Mesendoderm (in vitro differentiated cells): ENCODE measurements at regions not wholly inside any gene's neighbourhood (a gene's known extent, or its start where the extent isn't known, plus 50 kb on each side); places are given as distances from the start of the nearest gene placed in this dataset.

Source experiments
- DNase-seq: peaks from one replicate; pipeline ENCODE4 v3.0.0; 2013
- H2AK5ac ChIP-seq: 2 replicates; pipeline ENCODE4 v1.6.1; 2013; ENCODE audit warnings: low read length, inconsistent platforms
- H2BK120ac ChIP-seq: 2 replicates; pipeline ENCODE4 v1.6.1; 2013; ENCODE audit warnings: low read depth, mild to moderate bottlenecking, low read length, moderate library complexity, mixed read lengths
- H2BK15ac ChIP-seq: replicated peaks from 2 replicates; pipeline ENCODE4 v1.6.1; 2013; ENCODE audit warnings: low read depth, mild to moderate bottlenecking, moderate library complexity
- H2BK5ac ChIP-seq: 2 replicates; pipeline ENCODE4 v1.6.1; 2013; ENCODE audit warnings: low read length, inconsistent platforms
- H3K18ac ChIP-seq: 2 replicates; pipeline ENCODE4 v1.6.1; 2013; ENCODE audit warnings: mild to moderate bottlenecking, low read length, mixed read lengths
- H3K23ac ChIP-seq: one replicate; pipeline ENCODE4 v1.6.1; 2013; ENCODE audit warnings: low read length
- H3K27ac ChIP-seq: 2 replicates; pipeline ENCODE4 v1.5.1; 2013; ENCODE audit warnings: low read depth, mild to moderate bottlenecking, inconsistent platforms, low read length, moderate library complexity
- H3K27me3 ChIP-seq: 2 replicates; pipeline ENCODE4 v1.6.1; 2013; ENCODE audit warnings: low read length, control low read depth, mild to moderate bottlenecking, inconsistent platforms; ENCODE audit not compliant: insufficient read depth, poor library complexity
- H3K36me3 ChIP-seq: 2 replicates; pipeline ENCODE4 v1.6.1; 2013; ENCODE audit warnings: low read length, inconsistent platforms; ENCODE audit not compliant: control insufficient read depth, insufficient read depth
- H3K4ac ChIP-seq: one replicate; pipeline ENCODE4 v1.6.1; 2013; ENCODE audit warnings: low read depth, mild to moderate bottlenecking, low read length, moderate library complexity
- H3K4me1 ChIP-seq: 2 replicates; pipeline ENCODE4 v1.6.1; 2013; ENCODE audit warnings: low read depth, low read length, inconsistent platforms; ENCODE audit not compliant: control insufficient read depth
- H3K4me2 ChIP-seq: 2 replicates; pipeline ENCODE4 v1.6.1; 2013; ENCODE audit warnings: low read length
- H3K4me3 ChIP-seq: 2 replicates; pipeline ENCODE4 v1.5.1; 2013; ENCODE audit warnings: mild to moderate bottlenecking, low read length
- H3K56ac ChIP-seq: one replicate; pipeline ENCODE4 v1.6.1; 2013; ENCODE audit warnings: low read length
- H3K79me1 ChIP-seq: 2 replicates; pipeline ENCODE4 v1.6.1; 2013; ENCODE audit warnings: low read length, inconsistent platforms
- H3K79me2 ChIP-seq: 2 replicates; pipeline ENCODE4 v1.6.1; 2013; ENCODE audit warnings: mild to moderate bottlenecking, low read length; ENCODE audit not compliant: control insufficient read depth, insufficient read depth
- H3K9ac ChIP-seq: 2 replicates; pipeline ENCODE4 v1.6.1; 2013; ENCODE audit warnings: low read length, inconsistent platforms
- H4K5ac ChIP-seq: one replicate; pipeline ENCODE4 v1.6.1; 2013; ENCODE audit warnings: low read length
- H4K8ac ChIP-seq: one replicate; pipeline ENCODE4 v1.6.1; 2013; ENCODE audit warnings: low read depth, mild to moderate bottlenecking, control low read depth, low read length, moderate library complexity
- WGBS: extraction: QIAGEN DNeasy Blood & Tissue Kit; methylation state at CpG from one replicate; pipeline ENCODE4 v1.1.7; 2013; ENCODE audit warnings: low lambda C conversion rate, missing lambda C conversion rate; ENCODE audit not compliant: insufficient coverage; ENCODE audit errors: extremely low coverage; 5-methylcytosine and 5-hydroxymethylcytosine counted together

DNA sequence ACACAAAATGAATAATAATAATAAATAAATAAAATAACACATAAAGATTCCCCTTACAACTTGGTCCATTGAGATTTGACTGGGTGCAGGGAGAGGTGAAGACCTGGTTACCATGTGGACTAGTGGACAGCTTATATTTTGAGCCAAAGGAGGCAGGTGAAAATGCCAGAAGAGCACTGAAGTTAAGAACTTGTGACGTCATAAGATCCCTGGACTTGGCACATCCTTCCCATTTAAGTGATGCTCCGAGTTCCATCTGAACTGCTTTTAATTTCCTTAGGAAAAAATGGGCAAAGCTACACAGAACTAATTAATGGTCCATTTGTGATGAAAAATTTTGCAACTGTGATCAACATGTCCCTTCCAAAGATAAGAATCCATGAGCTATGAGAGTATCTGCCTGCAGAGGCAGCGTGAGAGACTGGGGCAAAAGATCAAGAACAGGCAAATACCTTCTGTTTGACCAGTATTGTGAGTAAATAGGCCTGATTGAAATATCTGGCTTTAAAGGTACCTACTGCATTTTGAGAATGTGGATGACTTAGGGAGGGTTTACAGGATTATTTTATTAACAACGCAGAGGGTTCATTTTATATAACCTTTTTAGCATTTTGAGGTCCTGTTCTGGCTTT is 101.2 kb upstream of the POT1 start:
- Histone ChIP-seq H3K4me2 (no peak overlapping the region), H2BK120ac (no peak overlapping the region), H3K79me2 (no peaks in the 10 kb centered on the region), H3K56ac (no peak overlapping the region), H3K27ac (no peak overlapping the region), H4K8ac (no peak overlapping the region), H3K27me3 (no peaks in the 10 kb centered on the region), H3K79me1 (no peaks in the 10 kb centered on the region), H3K4me3 (no peak overlapping the region), H3K4me1 (no peaks in the 10 kb centered on the region), H3K9ac (no peak overlapping the region), H3K23ac (no peak overlapping the region), H4K5ac (no peak overlapping the region), H2AK5ac (no peak overlapping the region), H2BK5ac (no peak overlapping the region), H3K18ac (no peak overlapping the region), H3K36me3 (no peaks in the 10 kb centered on the region), H2BK15ac (no peak overlapping the region), H3K4ac (no peak overlapping the region)
- no peak for DNase-seq
- WGBS = no CpG with 5 or more reads among the region's 4 CpGs

DNA sequence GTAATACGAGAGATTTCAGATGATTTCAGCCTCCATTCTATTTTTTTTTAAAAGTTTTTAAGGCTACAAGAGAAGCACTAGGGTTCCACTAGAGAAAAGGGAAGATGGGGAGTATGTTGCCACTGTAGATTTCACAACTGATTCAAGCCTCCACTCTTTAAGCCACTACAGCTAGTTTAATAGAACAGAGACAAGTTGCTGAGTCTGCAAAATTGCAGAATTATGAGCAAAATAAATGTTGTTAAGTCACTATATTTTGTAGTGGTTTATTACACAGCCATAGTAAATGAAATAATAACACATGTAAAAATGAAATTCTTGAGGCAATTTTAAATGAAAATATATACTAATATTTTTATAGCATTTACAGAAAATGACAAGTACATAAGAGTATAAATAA is 96.0 kb upstream of the POT1 start:
- H2AK5ac ChIP-seq = no peak overlapping the region
- DNase-seq = no peak
- no peak overlapping the region for H3K4me2 ChIP-seq
- H3K27me3 ChIP-seq = no peaks in the 10 kb centered on the region
- H4K5ac ChIP-seq = no peak overlapping the region
- no peak overlapping the region for H3K4me3 ChIP-seq
- H3K4me1 ChIP-seq = no peaks in the 10 kb centered on the region
- no peak overlapping the region for H2BK120ac ChIP-seq
- no peak overlapping the region for H3K18ac ChIP-seq
- H3K79me2 ChIP-seq = no peaks in the 10 kb centered on the region
- no peaks in the 10 kb centered on the region for H3K79me1 ChIP-seq
- no peak overlapping the region for H3K56ac ChIP-seq
- no peak overlapping the region for H4K8ac ChIP-seq
- no peak overlapping the region for H2BK5ac ChIP-seq
- no peak overlapping the region for H2BK15ac ChIP-seq
- no peaks in the 10 kb centered on the region for H3K36me3 ChIP-seq
- WGBS = no CpG with 5 or more reads among the region's 1 CpG
- H3K23ac ChIP-seq = no peak overlapping the region
- H3K9ac ChIP-seq = no peak overlapping the region
- H3K27ac ChIP-seq = no peak overlapping the region
- no peak overlapping the region for H3K4ac ChIP-seq

DNA sequence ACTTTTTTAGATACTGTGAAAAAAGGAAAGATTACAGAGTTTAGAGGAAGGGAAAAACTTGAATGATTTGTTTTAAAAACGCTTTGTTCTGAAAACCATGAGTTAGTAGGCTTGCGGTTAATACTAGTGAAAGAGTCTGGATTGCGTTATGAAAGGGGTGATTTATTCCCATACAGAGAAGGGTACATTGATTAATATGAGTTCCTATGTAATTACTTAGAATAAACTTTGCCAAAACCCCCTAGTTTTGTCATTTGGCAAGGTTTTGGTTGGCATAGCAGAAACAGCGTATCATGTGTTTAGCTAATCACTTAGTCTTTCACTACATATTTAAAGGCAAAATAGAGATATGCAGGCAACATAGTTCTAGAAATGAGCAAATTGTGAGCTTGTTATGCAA is 91.2 kb upstream of the POT1 start:
- no peaks in the 10 kb centered on the region for H3K79me1 ChIP-seq
- H3K18ac ChIP-seq = no peak overlapping the region
- H4K8ac ChIP-seq = no peak overlapping the region
- no peak overlapping the region for H3K23ac ChIP-seq
- WGBS = no CpG with 5 or more reads among the region's 4 CpGs
- no peak overlapping the region for H2AK5ac ChIP-seq
- H2BK120ac ChIP-seq = no peak overlapping the region
- H2BK5ac ChIP-seq = no peak overlapping the region
- H4K5ac ChIP-seq = no peak overlapping the region
- no peak overlapping the region for H3K4ac ChIP-seq
- no peaks in the 10 kb centered on the region for H3K79me2 ChIP-seq
- no peak overlapping the region for H3K27ac ChIP-seq
- no peak overlapping the region for H3K4me2 ChIP-seq
- DNase-seq = no peak
- no peak overlapping the region for H3K4me3 ChIP-seq
- no peaks in the 10 kb centered on the region for H3K4me1 ChIP-seq
- H3K9ac ChIP-seq = no peak overlapping the region
- H2BK15ac ChIP-seq = no peak overlapping the region
- H3K56ac ChIP-seq = no peak overlapping the region
- no peaks in the 10 kb centered on the region for H3K27me3 ChIP-seq
- H3K36me3 ChIP-seq = no peaks in the 10 kb centered on the region

DNA sequence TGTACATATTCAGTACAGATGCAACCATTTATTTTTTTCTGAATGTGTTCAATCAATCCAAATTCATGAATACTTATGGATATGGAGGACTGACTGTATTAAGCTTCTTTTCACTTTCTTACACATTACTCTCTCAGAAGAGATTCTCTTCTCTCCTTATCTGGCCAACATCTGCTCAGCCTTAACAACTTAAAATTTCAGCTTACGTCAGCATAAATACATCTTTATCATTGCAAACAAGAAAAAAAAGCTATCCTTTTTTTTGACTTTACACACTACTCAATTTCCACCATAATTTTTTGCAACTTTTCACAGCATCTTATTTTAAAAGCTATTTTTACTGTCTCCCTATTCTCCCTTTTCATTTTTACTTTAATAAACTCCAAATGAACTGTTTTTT is 80.9 kb upstream of the POT1 start:
- Histone ChIP-seq H2BK15ac (no peak overlapping the region), H2BK120ac (no peak overlapping the region), H3K23ac (no peak overlapping the region), H2AK5ac (no peak overlapping the region), H4K8ac (no peak overlapping the region), H3K79me2 (no peaks in the 10 kb centered on the region), H3K4me3 (no peak overlapping the region), H3K18ac (no peak overlapping the region), H3K79me1 (no peaks in the 10 kb centered on the region), H4K5ac (no peak overlapping the region), H3K4ac (no peak overlapping the region), H3K4me2 (no peak overlapping the region), H3K56ac (no peak overlapping the region), H3K36me3 (no peaks in the 10 kb centered on the region), H3K4me1 (no peaks in the 10 kb centered on the region), H3K27me3 (no peaks in the 10 kb centered on the region), H2BK5ac (no peak overlapping the region), H3K9ac (no peak overlapping the region), H3K27ac (no peak overlapping the region)
- no peak for DNase-seq
- no CpG with 5 or more reads among the region's 1 CpG for WGBS

DNA sequence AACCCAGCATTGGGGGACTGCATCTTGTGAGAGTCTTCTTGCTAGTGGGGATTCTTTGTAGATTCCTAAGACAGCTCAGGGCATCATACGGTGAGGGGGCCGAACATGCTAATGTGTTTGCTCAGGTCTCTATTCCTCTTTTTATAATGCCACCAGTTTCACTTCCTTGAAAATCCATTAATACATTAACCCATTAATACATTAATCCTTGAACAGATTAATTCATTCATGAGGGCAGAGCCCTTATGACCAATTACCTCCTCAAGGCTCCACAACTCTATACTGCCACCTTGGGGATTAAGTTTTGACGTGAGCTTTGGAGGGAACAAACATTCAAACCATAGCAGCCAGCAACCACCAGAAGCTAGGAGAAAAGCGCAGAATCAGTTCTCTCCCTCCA is 67.2 kb upstream of the POT1 start:
- H3K18ac ChIP-seq = no peak overlapping the region
- H2BK15ac ChIP-seq = no peak overlapping the region
- H3K9ac ChIP-seq = no peak overlapping the region
- no peaks in the 10 kb centered on the region for H3K79me1 ChIP-seq
- no peaks in the 10 kb centered on the region for H3K4me1 ChIP-seq
- H3K27me3 ChIP-seq = no peaks in the 10 kb centered on the region
- H3K56ac ChIP-seq = no peak overlapping the region
- H3K79me2 ChIP-seq = no peaks in the 10 kb centered on the region
- H4K5ac ChIP-seq = no peak overlapping the region
- DNase-seq = peak; percentile 67
- H4K8ac ChIP-seq = no peak overlapping the region
- H3K27ac ChIP-seq = no peak overlapping the region
- no peak overlapping the region for H2BK5ac ChIP-seq
- no CpG with 5 or more reads among the region's 4 CpGs for WGBS
- H3K4ac ChIP-seq = no peak overlapping the region
- H3K36me3 ChIP-seq = no peaks in the 10 kb centered on the region
- H3K4me2 ChIP-seq = no peak overlapping the region
- H2AK5ac ChIP-seq = no peak overlapping the region
- H3K4me3 ChIP-seq = no peak overlapping the region
- no peak overlapping the region for H2BK120ac ChIP-seq
- no peak overlapping the region for H3K23ac ChIP-seq

DNA sequence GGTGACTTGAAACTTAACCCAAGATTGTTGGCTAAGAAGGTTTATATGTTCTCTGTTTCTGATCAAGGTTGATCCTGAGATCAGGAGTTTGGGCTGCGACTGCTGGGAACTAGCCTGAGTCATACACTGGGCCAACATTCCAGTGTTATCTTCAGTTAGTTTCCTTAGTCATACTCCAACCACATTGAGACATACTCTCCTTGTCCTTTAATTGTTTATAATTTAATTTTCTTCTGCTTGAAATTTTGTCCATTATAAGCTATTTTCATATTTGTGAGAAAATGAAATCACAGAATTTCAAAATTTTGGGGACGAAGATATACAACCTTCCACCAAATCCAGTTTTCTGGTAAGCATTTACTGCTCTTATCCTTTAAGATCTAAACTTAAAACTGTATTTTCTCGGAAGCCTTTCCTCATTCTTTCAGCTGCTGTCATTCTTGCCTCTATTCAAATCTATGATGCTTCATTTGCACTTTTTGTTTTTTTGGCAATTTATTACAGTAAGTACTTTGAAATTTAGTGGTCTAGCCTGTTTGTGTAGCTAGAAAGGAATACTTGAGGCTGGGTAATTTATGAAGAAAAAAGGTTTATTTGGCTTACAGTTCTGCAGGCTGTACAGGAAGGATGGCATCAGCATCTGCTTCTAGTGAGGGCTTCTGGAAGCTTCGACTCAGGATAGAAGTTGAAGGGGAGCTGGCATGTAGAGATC is 63.4 kb upstream of the POT1 start:
- WGBS = no CpG with 5 or more reads among the region's 4 CpGs
- no peak overlapping the region for H3K56ac ChIP-seq
- H3K4ac ChIP-seq = no peak overlapping the region
- H4K8ac ChIP-seq = no peak overlapping the region
- no peak overlapping the region for H3K27ac ChIP-seq
- H3K79me1 ChIP-seq = no peaks in the 10 kb centered on the region
- H2BK15ac ChIP-seq = no peak overlapping the region
- no peak overlapping the region for H2BK120ac ChIP-seq
- H3K18ac ChIP-seq = no peak overlapping the region
- no peaks in the 10 kb centered on the region for H3K36me3 ChIP-seq
- H3K23ac ChIP-seq = no peak overlapping the region
- no peaks in the 10 kb centered on the region for H3K79me2 ChIP-seq
- peak; percentile 74 for DNase-seq
- H2AK5ac ChIP-seq = no peak overlapping the region
- no peak overlapping the region for H3K4me2 ChIP-seq
- no peak overlapping the region for H3K9ac ChIP-seq
- H3K27me3 ChIP-seq = no peaks in the 10 kb centered on the region
- H3K4me1 ChIP-seq = no peaks in the 10 kb centered on the region
- H4K5ac ChIP-seq = no peak overlapping the region
- H2BK5ac ChIP-seq = no peak overlapping the region
- no peak overlapping the region for H3K4me3 ChIP-seq
